ENCODE measurements at regions not wholly inside any gene's neighbourhood (a gene's known extent, or its start where the extent isn't known, plus 50 kb on each side); places are given as distances from the start of the nearest gene placed in this dataset.

DNA sequence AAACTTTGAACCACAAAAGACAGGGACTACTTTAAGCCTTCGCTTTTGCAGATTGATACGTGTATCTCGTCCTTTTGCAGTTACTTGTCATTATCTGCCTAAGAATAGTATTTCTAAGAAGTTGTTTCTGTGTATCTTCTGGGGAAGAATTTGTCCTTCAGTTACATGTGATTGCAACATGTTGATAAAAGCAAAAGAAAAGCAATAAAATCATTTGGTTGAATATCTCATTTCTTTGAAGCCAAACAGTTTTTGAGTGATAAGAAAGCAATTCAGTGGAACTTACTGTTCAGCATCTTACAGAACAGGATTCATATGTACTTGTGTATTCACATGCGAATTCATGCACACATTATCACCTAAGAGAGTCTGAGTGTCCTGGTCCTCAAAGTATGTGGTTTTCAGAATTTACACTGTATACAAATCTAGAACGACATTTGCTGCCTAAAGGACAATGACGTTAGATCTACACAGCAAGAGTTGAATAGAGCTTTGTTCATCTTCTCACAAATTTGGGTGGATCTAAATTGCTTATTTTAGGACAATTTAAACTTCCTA, 66.7 kb upstream of the MRPS6 start:
- Histone ChIP-seq H3K27ac (no peak overlapping the region), H3K4me3 (no peak overlapping the region), H3K4me1 (peaks cover 0 to 12% (median 3%) of the 10 kb centered on the region in 12 donors), H3K27me3 (no peaks in the 10 kb centered on the region), H3K9me3 (peaks cover 0 to 34% (median 5%) of the 10 kb centered on the region in 12 donors), H3K36me3 (no peaks in the 10 kb centered on the region)
- DNase-seq (no peak), ATAC-seq (no peak)
- no peak for TF ChIP-seq POLR2A (IDR thresholded peaks at IDR 0.05)
- TF ChIP-seq, protein P1, sequence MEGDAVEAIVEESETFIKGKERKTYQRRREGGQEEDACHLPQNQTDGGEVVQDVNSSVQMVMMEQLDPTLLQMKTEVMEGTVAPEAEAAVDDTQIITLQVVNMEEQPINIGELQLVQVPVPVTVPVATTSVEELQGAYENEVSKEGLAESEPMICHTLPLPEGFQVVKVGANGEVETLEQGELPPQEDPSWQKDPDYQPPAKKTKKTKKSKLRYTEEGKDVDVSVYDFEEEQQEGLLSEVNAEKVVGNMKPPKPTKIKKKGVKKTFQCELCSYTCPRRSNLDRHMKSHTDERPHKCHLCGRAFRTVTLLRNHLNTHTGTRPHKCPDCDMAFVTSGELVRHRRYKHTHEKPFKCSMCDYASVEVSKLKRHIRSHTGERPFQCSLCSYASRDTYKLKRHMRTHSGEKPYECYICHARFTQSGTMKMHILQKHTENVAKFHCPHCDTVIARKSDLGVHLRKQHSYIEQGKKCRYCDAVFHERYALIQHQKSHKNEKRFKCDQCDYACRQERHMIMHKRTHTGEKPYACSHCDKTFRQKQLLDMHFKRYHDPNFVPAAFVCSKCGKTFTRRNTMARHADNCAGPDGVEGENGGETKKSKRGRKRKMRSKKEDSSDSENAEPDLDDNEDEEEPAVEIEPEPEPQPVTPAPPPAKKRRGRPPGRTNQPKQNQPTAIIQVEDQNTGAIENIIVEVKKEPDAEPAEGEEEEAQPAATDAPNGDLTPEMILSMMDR (IDR thresholded peaks at IDR 0.05): no peak
- WGBS, 4 donors: 86 to 89% (median 87%) methylated on average over 6 of the region's 6 CpGs
- intact Hi-C loops (cut with DNase I): no loop called here

DNA sequence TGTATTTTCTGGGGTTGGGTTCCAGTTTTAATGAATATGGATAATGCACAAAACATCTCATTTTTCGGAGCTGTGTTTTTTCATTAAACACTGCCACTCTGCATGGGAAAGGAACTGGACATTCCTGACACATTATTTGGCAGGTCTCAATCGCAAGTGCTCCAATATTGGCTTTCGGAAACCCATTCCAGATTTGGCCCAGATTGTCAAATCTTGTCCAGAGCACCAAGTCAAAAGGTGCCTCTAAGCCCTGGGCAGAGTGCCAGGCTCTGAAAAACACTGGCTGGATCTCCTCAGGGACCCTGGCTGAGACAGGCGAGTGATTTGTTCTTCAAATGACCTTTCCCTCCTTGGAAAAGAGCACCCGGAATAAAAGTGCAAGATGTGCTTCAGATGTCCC, 68.4 kb upstream of the MRPS6 start:
- Histone ChIP-seq H3K27ac (peak overlapping the region in 5 of 12 donors; percentile 15 to 54 (median 19)), H3K4me3 (no peak overlapping the region), H3K36me3 (no peaks in the 10 kb centered on the region), H3K4me1 (peaks cover 0 to 12% (median 3%) of the 10 kb centered on the region in 12 donors), H3K27me3 (no peaks in the 10 kb centered on the region), H3K9me3 (peaks cover 0 to 16% (median 0%) of the 10 kb centered on the region in 12 donors)
- ATAC-seq (peak in 2 of 4 donors; percentile 38 to 45), DNase-seq (peak in 3 of 5 donors; percentile 24 to 45 (median 33))
- TF ChIP-seq POLR2A (IDR thresholded peaks at IDR 0.05): no peak
- TF ChIP-seq, protein P1 (IDR thresholded peaks at IDR 0.05): no peak
- WGBS, 4 donors: 30 to 37% (median 33%) methylated on average over 5 of the region's 5 CpGs
- intact Hi-C loops (cut with DNase I): no loop called here

DNA sequence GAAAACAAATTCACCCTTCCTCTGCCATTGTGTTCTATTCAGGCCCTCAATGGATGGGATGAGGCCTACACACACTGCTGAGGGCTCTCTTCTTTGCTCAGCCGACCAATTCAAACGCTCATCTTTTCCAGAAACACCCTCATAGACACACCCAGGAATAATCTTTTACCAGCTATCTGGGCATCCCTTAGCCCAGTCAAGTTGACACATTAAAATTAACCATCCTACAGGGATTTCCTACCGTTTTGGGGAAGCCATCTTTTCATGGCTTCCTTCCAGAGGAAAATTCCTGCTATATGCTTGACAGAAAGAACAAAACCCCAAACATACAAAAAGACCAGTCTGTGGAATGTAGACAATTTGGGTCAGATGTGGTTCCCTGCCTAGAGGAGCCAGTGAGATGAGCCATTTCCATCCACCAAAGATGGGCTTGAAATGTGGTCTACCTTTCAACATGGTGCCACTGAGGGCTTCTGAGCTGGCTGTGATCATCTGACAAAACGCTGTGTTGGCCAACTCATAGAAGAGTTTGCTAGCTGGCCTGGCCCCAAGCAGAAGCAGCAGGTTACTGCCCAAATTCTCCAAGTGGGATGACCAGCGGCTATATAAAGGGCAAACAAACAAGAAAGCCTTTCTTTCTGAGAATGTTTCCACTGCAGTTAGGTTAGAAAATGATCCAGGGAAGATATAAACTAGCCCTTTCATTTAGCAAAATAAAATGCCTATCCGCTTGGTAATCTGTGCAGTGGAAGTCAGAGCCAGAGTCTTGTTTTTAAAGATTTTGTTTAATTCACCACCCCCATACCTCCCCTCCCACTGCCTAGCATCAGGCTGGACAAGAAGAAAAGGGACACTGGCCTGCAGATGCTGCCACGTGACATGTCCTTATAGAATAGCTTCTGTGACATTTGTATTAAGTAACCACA, 69.1 kb upstream of the MRPS6 start:
- WGBS, 4 donors: 65 to 74% (median 67%) methylated on average over 7 of the region's 7 CpGs
- TF ChIP-seq, protein P1 (IDR thresholded peaks at IDR 0.05): no peak
- no peak for TF ChIP-seq POLR2A (IDR thresholded peaks at IDR 0.05)
- intact Hi-C loops (cut with DNase I): no loop called here
- DNase-seq (no peak), ATAC-seq (peak in 2 of 4 donors; percentile 48 to 59)
- peak overlapping the region in 4 of 12 donors; percentile 4 to 54 (median 16) for H3K27ac ChIP-seq
- no peaks in the 10 kb centered on the region for H3K36me3 ChIP-seq
- H3K4me1 ChIP-seq: peaks cover 0 to 12% (median 3%) of the 10 kb centered on the region in 12 donors
- H3K9me3 ChIP-seq: peaks cover 0 to 15% (median 0%) of the 10 kb centered on the region in 12 donors
- no peaks in the 10 kb centered on the region for H3K27me3 ChIP-seq
- no peak overlapping the region for H3K4me3 ChIP-seq

DNA sequence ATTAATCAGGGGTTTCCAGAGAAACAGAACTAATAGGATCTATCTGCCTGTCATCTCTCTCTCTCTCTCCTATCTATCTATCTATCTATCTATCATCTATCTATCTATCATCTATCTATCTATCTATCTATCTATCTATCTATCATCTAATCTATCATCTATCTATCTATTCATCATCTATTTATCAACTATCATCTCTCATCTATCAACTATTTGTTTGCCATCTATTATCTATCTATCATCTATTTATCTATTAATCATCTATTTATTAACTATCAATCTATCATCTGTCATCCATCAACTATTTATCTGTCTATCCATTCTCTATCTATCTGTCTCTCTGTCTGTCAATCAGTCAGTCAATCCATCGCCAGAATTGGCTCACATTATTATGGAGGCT, 70.0 kb upstream of the MRPS6 start:
- DNase-seq (no peak), ATAC-seq (no peak)
- no peaks in the 10 kb centered on the region for H3K27me3 ChIP-seq
- peaks cover 0 to 12% (median 3%) of the 10 kb centered on the region in 12 donors for H3K4me1 ChIP-seq
- TF ChIP-seq, protein P1 (IDR thresholded peaks at IDR 0.05): no peak
- TF ChIP-seq POLR2A (IDR thresholded peaks at IDR 0.05): no peak
- 94 to 97% (median 95%) methylated on average over 1 of the region's 1 CpG for WGBS, 4 donors
- peaks cover 0 to 13% (median 0%) of the 10 kb centered on the region in 12 donors for H3K9me3 ChIP-seq
- no peaks in the 10 kb centered on the region for H3K36me3 ChIP-seq
- no peak overlapping the region for H3K4me3 ChIP-seq
- no peak overlapping the region for H3K27ac ChIP-seq
- intact Hi-C loops (cut with DNase I): no loop called here
